Testis (tissue), 2 donors: ENCODE measurements at regions not wholly inside any gene's neighbourhood (a gene's known extent, or its start where the extent isn't known, plus 50 kb on each side); places are given as distances from the start of the nearest gene placed in this dataset.

ENCODE experiments used
- CTCF ChIP-seq, 3 experiments: fragments of 450-650 bp in 2 of 3; fragments of 200-600 bp in 1 of 3; sonication (generic) in 1 of 3; IDR thresholded peaks; one replicate each; pipeline ENCODE4 v1.5.1; 2016 to 2019; ENCODE audit warnings: antibody characterized with exemption in 3 of 3, mild to moderate bottlenecking in 2 of 3, moderate library complexity in 1 of 3
- POLR2A ChIP-seq: fragments of 450-650 bp; IDR thresholded peaks from one replicate; pipeline ENCODE4 v1.6.1; 2017; ENCODE audit warnings: antibody characterized with exemption, mild to moderate bottlenecking, moderate library complexity

- TF ChIP-seq CTCF (IDR thresholded peaks at IDR 0.05) (no peak), POLR2A (no peak)
Observed at GRCh38 chr21:28587748-28588147, 404.9 kb downstream of the LTN1 start.
